ENCODE measurements at regions not wholly inside any gene's neighbourhood (a gene's known extent, or its start where the extent isn't known, plus 50 kb on each side); places are given as distances from the start of the nearest gene placed in this dataset.
A peak's percentile ranks its signal among the peaks of the same experiment; 100 is the strongest.

- H3K4me3 ChIP-seq (replicated peaks; ENCODE audit: insufficient read depth, low read length) = no peak overlapping the region
- peak overlapping the region; percentile 27 for H3K27ac ChIP-seq (replicated peaks)
- TF ChIP-seq POLR2AphosphoS5 (IDR thresholded peaks at IDR 0.05; ENCODE audit: low read depth) = no peak
- peak; percentile 91 for TF ChIP-seq SPI1 (IDR thresholded peaks at IDR 0.05; ENCODE audit: borderline replicate concordance, low read depth)
- TF ChIP-seq GABPA (IDR thresholded peaks at IDR 0.05; ENCODE audit: low read depth) = no peak
- peak; percentile 73 to 79 for DNase-seq (ENCODE audit: low read depth in 1 of 2, low spot score in 1 of 2)
- H3K27me3 ChIP-seq (ENCODE audit: insufficient read depth, poor library complexity, severe bottlenecking) = no peaks in the 10 kb centered on the region
Observed at GRCh38 chr9:99579964-99580363, 241.7 kb upstream of the NR4A3 start.

- Histone ChIP-seq H3K27me3 (ENCODE audit: insufficient read depth, poor library complexity, severe bottlenecking) (no peaks in the 10 kb centered on the region), H3K4me3 (replicated peaks; ENCODE audit: insufficient read depth, low read length) (no peak overlapping the region), H3K27ac (replicated peaks) (no peak overlapping the region)
- TF ChIP-seq GABPA (IDR thresholded peaks at IDR 0.05; ENCODE audit: low read depth) (no peak), POLR2AphosphoS5 (IDR thresholded peaks at IDR 0.05; ENCODE audit: low read depth) (no peak), CTCF (IDR thresholded peaks at IDR 0.05; ENCODE audit: insufficient read depth, low read length) (no peak), SPI1 (IDR thresholded peaks at IDR 0.05; ENCODE audit: borderline replicate concordance, low read depth) (no peak), REST (IDR thresholded peaks at IDR 0.05; ENCODE audit: insufficient replicate concordance, low read depth) (no peak)
- DNase-seq (ENCODE audit: low read depth in 1 of 2, low spot score in 1 of 2) = no peak
Observed at GRCh38 chr9:99582814-99583213, 238.9 kb upstream of the NR4A3 start.

GRCh38 chr9:99588299-99588698 is 233.4 kb upstream of the NR4A3 start:
- Histone ChIP-seq H3K27ac (replicated peaks) (no peak overlapping the region), H3K27me3 (ENCODE audit: insufficient read depth, poor library complexity, severe bottlenecking) (no peaks in the 10 kb centered on the region), H3K4me3 (replicated peaks; ENCODE audit: insufficient read depth, low read length) (no peak overlapping the region)
- TF ChIP-seq SPI1 (IDR thresholded peaks at IDR 0.05; ENCODE audit: borderline replicate concordance, low read depth) (no peak), GABPA (IDR thresholded peaks at IDR 0.05; ENCODE audit: low read depth) (no peak), REST (IDR thresholded peaks at IDR 0.05; ENCODE audit: insufficient replicate concordance, low read depth) (no peak), POLR2AphosphoS5 (IDR thresholded peaks at IDR 0.05; ENCODE audit: low read depth) (no peak), CTCF (IDR thresholded peaks at IDR 0.05; ENCODE audit: insufficient read depth, low read length) (no peak)
- no peak for DNase-seq (ENCODE audit: low read depth in 1 of 2, low spot score in 1 of 2)

- DNase-seq (ENCODE audit: low read depth in 1 of 2, low spot score in 1 of 2) = no peak
Observed at GRCh38 chr9:99588747-99589146, 232.9 kb upstream of the NR4A3 start.

More at GRCh38 chr9:99588747-99589146, 232.9 kb upstream of the NR4A3 start:
- TF ChIP-seq GABPA (IDR thresholded peaks at IDR 0.05; ENCODE audit: low read depth) (no peak), CTCF (IDR thresholded peaks at IDR 0.05; ENCODE audit: insufficient read depth, low read length) (no peak)
- no peaks in the 10 kb centered on the region for H3K27me3 ChIP-seq (ENCODE audit: insufficient read depth, poor library complexity, severe bottlenecking)
- no peak overlapping the region for H3K27ac ChIP-seq (replicated peaks)
- no peak overlapping the region for H3K4me3 ChIP-seq (replicated peaks; ENCODE audit: insufficient read depth, low read length)

Measured in HL-60 (cell line).